IPS-18a (cell line): ENCODE measurements at regions not wholly inside any gene's neighbourhood (a gene's known extent, or its start where the extent isn't known, plus 50 kb on each side); places are given as distances from the start of the nearest gene placed in this dataset.

Experiments
- H3K27ac ChIP-seq: one replicate; pipeline ENCODE4 v1.5.1; 2013; ENCODE audit warnings: low read length
- H3K27me3 ChIP-seq: one replicate; pipeline ENCODE4 v1.6.1; 2013; ENCODE audit warnings: mild to moderate bottlenecking, low read length; ENCODE audit not compliant: control insufficient read depth, insufficient read depth
- H3K36me3 ChIP-seq: one replicate; pipeline ENCODE4 v1.6.1; 2013; ENCODE audit warnings: low read depth, low read length; ENCODE audit not compliant: control insufficient read depth
- H3K4me1 ChIP-seq: one replicate; pipeline ENCODE4 v1.6.1; 2013; ENCODE audit warnings: low read depth, low read length; ENCODE audit not compliant: control insufficient read depth
- H3K4me3 ChIP-seq: one replicate; pipeline ENCODE4 v1.5.1; 2013; ENCODE audit warnings: low read length
- H3K9ac ChIP-seq: one replicate; pipeline ENCODE4 v1.6.1; 2013; ENCODE audit warnings: mild to moderate bottlenecking, low read length, moderate library complexity
- H3K9me3 ChIP-seq: one replicate; pipeline ENCODE4 v1.6.1; 2013; ENCODE audit warnings: low read depth, low read length; ENCODE audit not compliant: control insufficient read depth

DNA sequence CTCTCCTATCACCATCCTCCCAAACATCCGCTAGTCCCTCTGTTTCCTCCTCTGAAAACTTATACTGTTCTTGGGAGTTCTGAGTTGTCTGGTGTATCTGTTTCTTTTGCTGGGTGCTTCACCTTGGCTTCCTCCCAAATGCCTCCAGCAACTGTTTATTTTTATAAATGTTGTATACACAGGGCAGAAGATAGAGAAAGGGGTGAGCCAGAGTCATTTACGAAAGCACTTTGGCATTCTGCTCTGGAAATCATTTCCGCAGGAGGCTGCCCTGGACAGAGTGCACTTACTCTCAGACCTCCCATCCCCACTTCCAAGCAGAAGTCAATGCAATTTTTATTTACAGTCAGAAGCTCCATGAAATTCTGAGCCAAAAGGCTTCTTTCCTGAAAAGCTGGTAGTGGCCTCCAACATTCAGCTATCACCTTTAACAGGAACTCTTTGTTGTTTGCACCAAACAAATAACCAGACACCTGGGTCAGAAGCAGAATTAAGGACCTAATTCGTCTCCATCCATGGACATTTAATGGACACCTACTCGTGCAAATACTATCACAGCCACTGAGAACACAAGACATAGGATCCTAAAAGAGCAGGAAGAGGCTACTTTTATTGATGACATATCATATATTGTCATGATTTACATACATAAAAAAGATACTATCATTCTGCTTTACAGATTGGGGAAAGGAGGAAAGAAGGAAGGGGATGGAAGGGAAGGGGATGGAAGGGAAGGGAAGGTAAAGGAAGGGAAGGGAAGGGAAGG is 229.5 kb upstream of the PAPPA start:
- Histone ChIP-seq H3K4me1 (no peaks in the 10 kb centered on the region), H3K36me3 (no peaks in the 10 kb centered on the region), H3K9ac (no peak overlapping the region), H3K4me3 (no peak overlapping the region), H3K9me3 (no peaks in the 10 kb centered on the region), H3K27me3 (no peaks in the 10 kb centered on the region), H3K27ac (no peak overlapping the region)

GRCh38 chr9:115924669-115924987 is 229.0 kb upstream of the PAPPA start:
- Histone ChIP-seq H3K4me1 (no peaks in the 10 kb centered on the region), H3K4me3 (no peak overlapping the region), H3K9me3 (no peaks in the 10 kb centered on the region), H3K36me3 (no peaks in the 10 kb centered on the region), H3K27ac (no peak overlapping the region), H3K9ac (no peak overlapping the region), H3K27me3 (no peaks in the 10 kb centered on the region)

- Histone ChIP-seq H3K27ac (no peak overlapping the region), H3K4me1 (no peaks in the 10 kb centered on the region), H3K36me3 (no peaks in the 10 kb centered on the region), H3K27me3 (no peaks in the 10 kb centered on the region), H3K9me3 (no peaks in the 10 kb centered on the region), H3K4me3 (no peak overlapping the region), H3K9ac (no peak overlapping the region)
Measured at GRCh38 chr9:115925424-115925823, 228.2 kb upstream of the PAPPA start.

DNA sequence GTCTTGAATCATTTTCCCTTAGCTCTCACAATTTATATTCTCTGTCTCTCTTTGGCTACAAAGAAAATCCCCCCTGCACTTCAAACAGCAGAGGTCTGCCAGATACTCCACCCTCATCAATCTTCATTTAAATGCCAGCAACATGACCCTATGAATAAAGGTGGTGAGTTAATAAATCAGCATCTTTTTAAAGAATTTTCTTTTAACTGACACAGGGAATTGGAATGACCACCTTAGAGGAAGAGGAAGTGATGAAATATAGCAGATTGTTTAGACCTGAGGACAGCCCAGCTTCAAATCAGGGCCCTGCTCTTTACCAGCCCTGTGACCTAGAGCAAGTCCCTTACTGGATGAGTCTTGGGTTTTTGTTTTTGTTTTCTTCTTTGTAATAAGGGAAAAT is 223.1 kb upstream of the PAPPA start:
- Histone ChIP-seq H3K27me3 (no peaks in the 10 kb centered on the region), H3K9ac (no peak overlapping the region), H3K9me3 (no peaks in the 10 kb centered on the region)

DNA sequence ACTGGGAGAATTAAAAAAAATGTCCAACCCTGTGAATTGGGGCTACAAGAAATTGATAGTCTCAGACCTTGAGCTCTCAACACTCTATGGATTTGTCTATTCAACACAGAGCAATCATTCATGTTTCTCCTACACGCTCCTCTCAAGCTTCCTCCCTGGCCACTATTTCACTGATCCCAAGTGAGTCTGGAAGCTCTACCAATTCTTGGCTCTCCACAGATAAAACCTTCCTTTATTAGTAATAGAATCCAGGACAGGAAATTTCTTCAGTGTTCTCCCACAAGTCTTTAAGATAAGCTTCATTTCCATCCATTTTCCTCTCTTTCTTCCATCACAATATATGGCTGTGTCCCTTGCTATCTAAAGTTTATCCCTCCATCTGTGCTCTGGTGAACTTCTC is 215.1 kb upstream of the PAPPA start:
- Histone ChIP-seq H3K36me3 (no peaks in the 10 kb centered on the region), H3K9me3 (no peaks in the 10 kb centered on the region), H3K4me1 (no peaks in the 10 kb centered on the region), H3K27ac (no peak overlapping the region), H3K4me3 (no peak overlapping the region), H3K27me3 (no peaks in the 10 kb centered on the region), H3K9ac (no peak overlapping the region)

More for the DNA sequence above, 223.1 kb upstream of the PAPPA start:
- no peaks in the 10 kb centered on the region for H3K36me3 ChIP-seq
- no peak overlapping the region for H3K4me3 ChIP-seq
- no peak overlapping the region for H3K27ac ChIP-seq
- no peaks in the 10 kb centered on the region for H3K4me1 ChIP-seq

DNA sequence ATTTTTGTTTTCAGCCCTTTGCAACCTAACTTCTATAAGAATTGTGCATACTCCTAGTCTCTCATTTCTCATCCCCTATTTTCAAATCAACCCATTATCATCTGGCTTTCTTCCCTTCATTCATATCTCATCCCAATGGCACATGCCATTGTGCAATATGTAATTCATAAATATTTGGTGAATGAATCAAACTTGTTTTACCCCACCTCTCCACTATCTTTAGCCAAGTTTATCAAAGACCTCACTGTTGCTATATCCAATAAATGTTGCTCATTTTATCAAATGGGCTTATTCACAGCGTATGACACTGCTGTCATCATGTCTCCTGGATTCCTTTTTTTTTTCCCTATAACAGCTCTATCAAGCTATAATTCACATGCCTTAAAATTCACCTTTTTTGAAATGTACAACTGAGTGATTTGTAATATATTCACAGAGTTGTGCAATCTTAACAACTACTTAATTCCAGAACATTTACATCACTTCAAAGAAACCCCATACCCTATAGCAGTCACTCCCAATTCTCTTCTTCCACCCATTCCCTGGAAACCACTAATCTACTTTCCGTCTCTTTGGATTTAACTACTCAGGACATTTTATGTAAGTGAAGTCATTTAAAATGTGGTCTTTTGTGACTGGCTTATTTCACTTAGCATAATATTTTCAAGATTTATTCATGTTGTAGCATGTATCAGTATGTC is 214.4 kb upstream of the PAPPA start:
- H3K9me3 ChIP-seq, result no peaks in the 10 kb centered on the region
- H3K4me3 ChIP-seq, result no peak overlapping the region
- no peaks in the 10 kb centered on the region for H3K36me3 ChIP-seq
- H3K27me3 ChIP-seq, result no peaks in the 10 kb centered on the region
- no peaks in the 10 kb centered on the region for H3K4me1 ChIP-seq
- no peak overlapping the region for H3K27ac ChIP-seq
- H3K9ac ChIP-seq, result no peak overlapping the region

GRCh38 chr9:115941561-115942315 is 211.9 kb upstream of the PAPPA start:
- Histone ChIP-seq H3K27me3 (no peaks in the 10 kb centered on the region), H3K9me3 (no peaks in the 10 kb centered on the region), H3K36me3 (no peaks in the 10 kb centered on the region), H3K4me3 (no peak overlapping the region), H3K27ac (no peak overlapping the region), H3K9ac (no peak overlapping the region), H3K4me1 (peaks cover 5% of the 10 kb centered on the region)

- Histone ChIP-seq H3K27ac (no peak overlapping the region), H3K9ac (no peak overlapping the region), H3K27me3 (no peaks in the 10 kb centered on the region), H3K4me3 (no peak overlapping the region), H3K36me3 (no peaks in the 10 kb centered on the region), H3K9me3 (no peaks in the 10 kb centered on the region), H3K4me1 (peaks cover 5% of the 10 kb centered on the region)
Measured at GRCh38 chr9:115943431-115944165, 210.0 kb upstream of the PAPPA start.

DNA sequence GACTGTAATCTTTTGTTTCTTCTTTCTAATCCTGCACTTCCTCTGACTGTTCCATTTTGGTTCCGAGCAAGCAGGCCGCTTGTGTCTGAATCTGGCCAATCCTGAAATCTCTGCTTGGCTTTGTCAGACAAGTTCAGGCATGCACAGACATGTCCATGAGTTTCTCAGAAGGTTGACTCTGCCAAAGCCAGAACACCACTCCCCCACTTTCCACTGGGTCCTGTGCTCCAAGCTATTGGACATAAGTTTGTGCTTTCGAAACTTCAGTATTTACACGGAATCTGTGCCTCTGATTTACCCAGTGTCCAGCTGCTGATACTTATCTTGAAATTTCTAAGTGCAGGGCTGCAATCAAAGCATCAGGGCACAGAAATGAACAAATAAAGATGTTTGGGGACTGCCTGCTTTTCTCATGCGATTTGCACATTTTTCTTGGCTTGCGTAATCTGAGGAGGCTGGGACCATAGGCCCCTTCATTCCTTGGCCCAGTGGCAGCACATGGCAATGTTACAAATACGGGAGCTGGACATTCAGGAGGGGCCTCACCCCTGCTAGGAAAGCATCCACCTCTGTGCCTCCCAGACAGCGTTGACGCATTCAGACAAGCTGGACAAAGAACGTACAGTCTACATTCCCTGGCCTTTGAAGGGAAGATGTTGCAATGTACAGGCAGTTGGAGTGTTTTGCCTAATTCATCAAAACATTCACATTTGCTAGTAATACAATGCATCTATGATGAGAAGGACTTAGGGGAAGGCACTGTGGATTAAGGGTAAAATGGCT is 209.2 kb upstream of the PAPPA start:
- no peak overlapping the region for H3K9ac ChIP-seq
- no peak overlapping the region for H3K27ac ChIP-seq
- H3K36me3 ChIP-seq, result no peaks in the 10 kb centered on the region
- peaks cover 5% of the 10 kb centered on the region for H3K4me1 ChIP-seq
- H3K4me3 ChIP-seq, result no peak overlapping the region
- no peaks in the 10 kb centered on the region for H3K9me3 ChIP-seq
- no peaks in the 10 kb centered on the region for H3K27me3 ChIP-seq

GRCh38 chr9:115945009-115945431 is 208.6 kb upstream of the PAPPA start:
- Histone ChIP-seq H3K9ac (no peak overlapping the region), H3K27me3 (no peaks in the 10 kb centered on the region), H3K27ac (no peak overlapping the region), H3K9me3 (no peaks in the 10 kb centered on the region), H3K4me1 (peaks cover 5% of the 10 kb centered on the region), H3K4me3 (no peak overlapping the region), H3K36me3 (no peaks in the 10 kb centered on the region)

- Histone ChIP-seq H3K27ac (no peak overlapping the region), H3K9me3 (no peaks in the 10 kb centered on the region), H3K36me3 (no peaks in the 10 kb centered on the region), H3K27me3 (no peaks in the 10 kb centered on the region), H3K9ac (no peak overlapping the region), H3K4me1 (peaks cover 5% of the 10 kb centered on the region), H3K4me3 (no peak overlapping the region)
Measured at GRCh38 chr9:115946530-115946929, 207.1 kb upstream of the PAPPA start.
